Fibroblast of villous mesenchyme (primary cell): ENCODE measurements at regions not wholly inside any gene's neighbourhood (a gene's known extent, or its start where the extent isn't known, plus 50 kb on each side); places are given as distances from the start of the nearest gene placed in this dataset.

ENCODE experiments used
- DNase-seq: peaks from one replicate; pipeline ENCODE4 v3.0.0-alpha.2; 2010; ENCODE audit warnings: low read depth
- H3K4me3 ChIP-seq: 2 replicates; pipeline ENCODE4 v1.5.1; 2011; ENCODE audit warnings: low read depth, mild to moderate bottlenecking, low read length
- TF ChIP-seq, protein P1 (sequence below): IDR thresholded peaks from 2 replicates; pipeline ENCODE4 v1.5.1; 2012; ENCODE audit warnings: low read depth, mild to moderate bottlenecking, low read length; ENCODE audit not compliant: insufficient read depth

GRCh38 chr3:130601442-130601971, 84.5 kb downstream of the COL6A6 start:
- TF ChIP-seq, protein P1, sequence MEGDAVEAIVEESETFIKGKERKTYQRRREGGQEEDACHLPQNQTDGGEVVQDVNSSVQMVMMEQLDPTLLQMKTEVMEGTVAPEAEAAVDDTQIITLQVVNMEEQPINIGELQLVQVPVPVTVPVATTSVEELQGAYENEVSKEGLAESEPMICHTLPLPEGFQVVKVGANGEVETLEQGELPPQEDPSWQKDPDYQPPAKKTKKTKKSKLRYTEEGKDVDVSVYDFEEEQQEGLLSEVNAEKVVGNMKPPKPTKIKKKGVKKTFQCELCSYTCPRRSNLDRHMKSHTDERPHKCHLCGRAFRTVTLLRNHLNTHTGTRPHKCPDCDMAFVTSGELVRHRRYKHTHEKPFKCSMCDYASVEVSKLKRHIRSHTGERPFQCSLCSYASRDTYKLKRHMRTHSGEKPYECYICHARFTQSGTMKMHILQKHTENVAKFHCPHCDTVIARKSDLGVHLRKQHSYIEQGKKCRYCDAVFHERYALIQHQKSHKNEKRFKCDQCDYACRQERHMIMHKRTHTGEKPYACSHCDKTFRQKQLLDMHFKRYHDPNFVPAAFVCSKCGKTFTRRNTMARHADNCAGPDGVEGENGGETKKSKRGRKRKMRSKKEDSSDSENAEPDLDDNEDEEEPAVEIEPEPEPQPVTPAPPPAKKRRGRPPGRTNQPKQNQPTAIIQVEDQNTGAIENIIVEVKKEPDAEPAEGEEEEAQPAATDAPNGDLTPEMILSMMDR = no peak
- no peak for DNase-seq
- no peak overlapping the region for H3K4me3 ChIP-seq

DNA sequence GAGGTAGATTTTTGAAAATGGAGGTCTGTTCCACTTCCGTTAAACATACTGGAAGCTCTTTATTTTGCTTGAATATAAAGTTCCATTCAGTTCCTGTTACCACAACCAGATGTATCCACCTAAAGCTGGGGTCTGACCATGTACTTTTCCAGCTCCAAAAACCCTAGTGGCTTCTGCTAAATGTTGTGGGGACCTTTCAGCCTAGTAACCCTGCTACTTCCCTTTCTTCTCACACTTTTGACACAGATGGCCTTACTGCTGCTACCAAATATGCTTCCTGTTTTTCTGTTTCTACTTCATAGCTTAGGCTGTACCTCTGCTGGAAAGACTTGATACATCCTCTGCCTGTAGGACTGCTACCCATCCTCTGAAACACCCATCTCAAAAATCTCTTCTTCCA, 87.8 kb downstream of the COL6A6 start:
- TF ChIP-seq, protein P1 = no peak
- DNase-seq = no peak
- H3K4me3 ChIP-seq = no peak overlapping the region

DNA sequence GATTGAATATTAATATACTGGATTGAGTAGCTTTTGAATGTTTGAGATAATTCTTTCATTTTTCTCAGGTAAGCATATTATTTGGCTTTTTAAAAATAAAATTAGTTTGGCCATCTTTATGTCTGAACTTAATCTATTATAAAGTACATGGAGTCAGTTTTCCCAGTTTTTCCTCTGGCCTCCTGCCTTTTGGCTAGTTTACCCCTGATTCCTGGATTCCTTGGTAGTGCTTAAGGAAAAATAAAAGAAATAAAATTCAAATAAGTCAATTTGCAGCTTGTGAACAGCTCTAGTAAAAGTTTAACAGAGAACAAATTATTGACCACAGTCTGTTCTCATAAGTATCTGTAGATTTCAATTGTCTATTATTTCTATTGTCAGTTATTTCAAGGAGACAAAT, 89.4 kb downstream of the COL6A6 start:
- TF ChIP-seq, protein P1 = no peak
- no peak overlapping the region for H3K4me3 ChIP-seq
- no peak for DNase-seq

- TF ChIP-seq, protein P1 = no peak
- no peak overlapping the region for H3K4me3 ChIP-seq
- no peak for DNase-seq
Observed at GRCh38 chr3:130607553-130608154, 90.7 kb downstream of the COL6A6 start.

GRCh38 chr3:130609166-130609979, 92.4 kb downstream of the COL6A6 start:
- TF ChIP-seq, protein P1 = no peak
- no peak for DNase-seq
- no peak overlapping the region for H3K4me3 ChIP-seq

DNA sequence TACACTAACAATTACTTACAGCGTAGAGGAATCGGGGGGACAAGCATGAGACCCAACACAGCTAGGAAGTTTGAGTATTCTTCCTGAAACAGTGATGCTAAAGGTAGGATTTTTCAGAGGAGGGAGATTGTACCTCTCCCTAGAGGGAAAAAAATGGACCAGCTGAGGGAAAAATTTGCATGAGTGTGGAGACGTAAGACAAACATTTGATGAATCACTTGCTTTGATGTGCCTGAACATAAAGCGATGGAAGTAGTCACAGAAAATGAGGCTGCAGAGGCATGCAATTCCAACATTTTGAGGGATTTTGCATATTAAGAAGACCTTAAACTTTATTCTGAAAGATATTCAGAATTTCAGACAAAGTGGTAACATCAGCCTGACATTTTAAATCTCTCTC, 102.2 kb downstream of the COL6A6 start:
- no peak overlapping the region for H3K4me3 ChIP-seq
- TF ChIP-seq, protein P1 = no peak
- DNase-seq = no peak
